ENCODE measurements at regions not wholly inside any gene's neighbourhood (a gene's known extent, or its start where the extent isn't known, plus 50 kb on each side); places are given as distances from the start of the nearest gene placed in this dataset.

GRCh38 chr17:72422505-72423285, 301.9 kb downstream of the SOX9 start:
- Histone ChIP-seq H3K36me3 (ENCODE audit: control insufficient read depth in 2 of 2, insufficient read depth in 2 of 2, low read length in 1 of 2) (no peaks in the 10 kb centered on the region), H3K9me3 (ENCODE audit: control insufficient read depth in 2 of 2, insufficient read depth in 1 of 2, low read length in 1 of 2) (peaks cover 0 to 5% of the 10 kb centered on the region in 2 donors), H3K27me3 (ENCODE audit: control insufficient read depth in 2 of 2, insufficient read depth in 1 of 2, low read length in 1 of 2) (no peaks in the 10 kb centered on the region), H3K27ac (ENCODE audit: low read depth in 1 of 2, low read length in 1 of 2) (no peak overlapping the region), H3K4me3 (ENCODE audit: low read length in 2 of 2) (no peak overlapping the region), H3K4me1 (ENCODE audit: control insufficient read depth in 2 of 2, insufficient read depth in 2 of 2, low read length in 2 of 2) (no peaks in the 10 kb centered on the region)
- WGBS, result 84% methylated on average over 21 of the region's 21 CpGs
- DNase-seq (ENCODE audit: low read depth in 6 of 9, low spot score in 9 of 9), result peak in 1 of 9 donors; percentile 7

- no peak overlapping the region for H3K27ac ChIP-seq (ENCODE audit: low read depth in 1 of 2, low read length in 1 of 2)
- WGBS, result 95% methylated on average over 5 of the region's 5 CpGs
- no peak for DNase-seq (ENCODE audit: low read depth in 6 of 9, low spot score in 9 of 9)
- no peaks in the 10 kb centered on the region for H3K27me3 ChIP-seq (ENCODE audit: control insufficient read depth in 2 of 2, insufficient read depth in 1 of 2, low read length in 1 of 2)
- no peaks in the 10 kb centered on the region for H3K4me1 ChIP-seq (ENCODE audit: control insufficient read depth in 2 of 2, insufficient read depth in 2 of 2, low read length in 2 of 2)
- H3K9me3 ChIP-seq (ENCODE audit: control insufficient read depth in 2 of 2, insufficient read depth in 1 of 2, low read length in 1 of 2), result no peaks in the 10 kb centered on the region
- no peak overlapping the region for H3K4me3 ChIP-seq (ENCODE audit: low read length in 2 of 2)
- H3K36me3 ChIP-seq (ENCODE audit: control insufficient read depth in 2 of 2, insufficient read depth in 2 of 2, low read length in 1 of 2), result no peaks in the 10 kb centered on the region
Measured at GRCh38 chr17:72423286-72423589, 302.4 kb downstream of the SOX9 start.

- Histone ChIP-seq H3K9me3 (ENCODE audit: control insufficient read depth in 2 of 2, insufficient read depth in 1 of 2, low read length in 1 of 2) (no peaks in the 10 kb centered on the region), H3K36me3 (ENCODE audit: control insufficient read depth in 2 of 2, insufficient read depth in 2 of 2, low read length in 1 of 2) (no peaks in the 10 kb centered on the region), H3K27me3 (ENCODE audit: control insufficient read depth in 2 of 2, insufficient read depth in 1 of 2, low read length in 1 of 2) (no peaks in the 10 kb centered on the region), H3K4me3 (ENCODE audit: low read length in 2 of 2) (no peak overlapping the region), H3K27ac (ENCODE audit: low read depth in 1 of 2, low read length in 1 of 2) (no peak overlapping the region), H3K4me1 (ENCODE audit: control insufficient read depth in 2 of 2, insufficient read depth in 2 of 2, low read length in 2 of 2) (no peaks in the 10 kb centered on the region)
- DNase-seq (ENCODE audit: low read depth in 6 of 9, low spot score in 9 of 9), result no peak
- WGBS, result 82% methylated on average over 14 of the region's 14 CpGs
Measured at GRCh38 chr17:72423718-72424117, 302.9 kb downstream of the SOX9 start.

GRCh38 chr17:72424505-72425117, 303.8 kb downstream of the SOX9 start:
- no peak for DNase-seq (ENCODE audit: low read depth in 6 of 9, low spot score in 9 of 9)
- Histone ChIP-seq H3K4me1 (ENCODE audit: control insufficient read depth in 2 of 2, insufficient read depth in 2 of 2, low read length in 2 of 2) (no peaks in the 10 kb centered on the region), H3K4me3 (ENCODE audit: low read length in 2 of 2) (no peak overlapping the region), H3K27ac (ENCODE audit: low read depth in 1 of 2, low read length in 1 of 2) (no peak overlapping the region), H3K9me3 (ENCODE audit: control insufficient read depth in 2 of 2, insufficient read depth in 1 of 2, low read length in 1 of 2) (no peaks in the 10 kb centered on the region), H3K27me3 (ENCODE audit: control insufficient read depth in 2 of 2, insufficient read depth in 1 of 2, low read length in 1 of 2) (no peaks in the 10 kb centered on the region), H3K36me3 (ENCODE audit: control insufficient read depth in 2 of 2, insufficient read depth in 2 of 2, low read length in 1 of 2) (no peaks in the 10 kb centered on the region)
- 93% methylated on average over 12 of the region's 12 CpGs for WGBS

- Histone ChIP-seq H3K4me3 (ENCODE audit: low read length in 2 of 2) (no peak overlapping the region), H3K27ac (ENCODE audit: low read depth in 1 of 2, low read length in 1 of 2) (no peak overlapping the region), H3K9me3 (ENCODE audit: control insufficient read depth in 2 of 2, insufficient read depth in 1 of 2, low read length in 1 of 2) (no peaks in the 10 kb centered on the region), H3K36me3 (ENCODE audit: control insufficient read depth in 2 of 2, insufficient read depth in 2 of 2, low read length in 1 of 2) (no peaks in the 10 kb centered on the region), H3K27me3 (ENCODE audit: control insufficient read depth in 2 of 2, insufficient read depth in 1 of 2, low read length in 1 of 2) (no peaks in the 10 kb centered on the region), H3K4me1 (ENCODE audit: control insufficient read depth in 2 of 2, insufficient read depth in 2 of 2, low read length in 2 of 2) (no peaks in the 10 kb centered on the region)
- WGBS, result 94% methylated on average over 7 of the region's 7 CpGs
- no peak for DNase-seq (ENCODE audit: low read depth in 6 of 9, low spot score in 9 of 9)
Measured at GRCh38 chr17:72425133-72425793, 304.4 kb downstream of the SOX9 start.

- DNase-seq (ENCODE audit: low read depth in 6 of 9, low spot score in 9 of 9), result no peak
- no peaks in the 10 kb centered on the region for H3K36me3 ChIP-seq (ENCODE audit: control insufficient read depth in 2 of 2, insufficient read depth in 2 of 2, low read length in 1 of 2)
- H3K4me1 ChIP-seq (ENCODE audit: control insufficient read depth in 2 of 2, insufficient read depth in 2 of 2, low read length in 2 of 2), result no peaks in the 10 kb centered on the region
- H3K27me3 ChIP-seq (ENCODE audit: control insufficient read depth in 2 of 2, insufficient read depth in 1 of 2, low read length in 1 of 2), result no peaks in the 10 kb centered on the region
- 85% methylated on average over 5 of the region's 5 CpGs for WGBS
- H3K9me3 ChIP-seq (ENCODE audit: control insufficient read depth in 2 of 2, insufficient read depth in 1 of 2, low read length in 1 of 2), result no peaks in the 10 kb centered on the region
- H3K4me3 ChIP-seq (ENCODE audit: low read length in 2 of 2), result no peak overlapping the region
- H3K27ac ChIP-seq (ENCODE audit: low read depth in 1 of 2, low read length in 1 of 2), result no peak overlapping the region
Measured at GRCh38 chr17:72425794-72426168, 305.0 kb downstream of the SOX9 start.

- Histone ChIP-seq H3K27me3 (ENCODE audit: control insufficient read depth in 2 of 2, insufficient read depth in 1 of 2, low read length in 1 of 2) (no peaks in the 10 kb centered on the region), H3K36me3 (ENCODE audit: control insufficient read depth in 2 of 2, insufficient read depth in 2 of 2, low read length in 1 of 2) (no peaks in the 10 kb centered on the region), H3K4me1 (ENCODE audit: control insufficient read depth in 2 of 2, insufficient read depth in 2 of 2, low read length in 2 of 2) (no peaks in the 10 kb centered on the region), H3K9me3 (ENCODE audit: control insufficient read depth in 2 of 2, insufficient read depth in 1 of 2, low read length in 1 of 2) (no peaks in the 10 kb centered on the region), H3K27ac (ENCODE audit: low read depth in 1 of 2, low read length in 1 of 2) (no peak overlapping the region), H3K4me3 (ENCODE audit: low read length in 2 of 2) (no peak overlapping the region)
- 81% methylated on average over 4 of the region's 4 CpGs for WGBS
- DNase-seq (ENCODE audit: low read depth in 6 of 9, low spot score in 9 of 9), result no peak
Measured at GRCh38 chr17:72426321-72426720, 305.5 kb downstream of the SOX9 start.

GRCh38 chr17:72426948-72427760, 306.3 kb downstream of the SOX9 start:
- Histone ChIP-seq H3K4me1 (ENCODE audit: control insufficient read depth in 2 of 2, insufficient read depth in 2 of 2, low read length in 2 of 2) (no peaks in the 10 kb centered on the region), H3K4me3 (ENCODE audit: low read length in 2 of 2) (no peak overlapping the region), H3K36me3 (ENCODE audit: control insufficient read depth in 2 of 2, insufficient read depth in 2 of 2, low read length in 1 of 2) (no peaks in the 10 kb centered on the region), H3K27ac (ENCODE audit: low read depth in 1 of 2, low read length in 1 of 2) (no peak overlapping the region), H3K27me3 (ENCODE audit: control insufficient read depth in 2 of 2, insufficient read depth in 1 of 2, low read length in 1 of 2) (no peaks in the 10 kb centered on the region), H3K9me3 (ENCODE audit: control insufficient read depth in 2 of 2, insufficient read depth in 1 of 2, low read length in 1 of 2) (no peaks in the 10 kb centered on the region)
- 84% methylated on average over 7 of the region's 7 CpGs for WGBS
- no peak for DNase-seq (ENCODE audit: low read depth in 6 of 9, low spot score in 9 of 9)

GRCh38 chr17:72427761-72428109, 306.9 kb downstream of the SOX9 start:
- no peaks in the 10 kb centered on the region for H3K9me3 ChIP-seq (ENCODE audit: control insufficient read depth in 2 of 2, insufficient read depth in 1 of 2, low read length in 1 of 2)

More at GRCh38 chr17:72427761-72428109, 306.9 kb downstream of the SOX9 start:
- 90% methylated on average over 5 of the region's 5 CpGs for WGBS
- Histone ChIP-seq H3K27ac (ENCODE audit: low read depth in 1 of 2, low read length in 1 of 2) (no peak overlapping the region), H3K4me3 (ENCODE audit: low read length in 2 of 2) (no peak overlapping the region), H3K36me3 (ENCODE audit: control insufficient read depth in 2 of 2, insufficient read depth in 2 of 2, low read length in 1 of 2) (no peaks in the 10 kb centered on the region), H3K27me3 (ENCODE audit: control insufficient read depth in 2 of 2, insufficient read depth in 1 of 2, low read length in 1 of 2) (no peaks in the 10 kb centered on the region), H3K4me1 (ENCODE audit: control insufficient read depth in 2 of 2, insufficient read depth in 2 of 2, low read length in 2 of 2) (no peaks in the 10 kb centered on the region)
- DNase-seq (ENCODE audit: low read depth in 6 of 9, low spot score in 9 of 9), result no peak

Data from thymus (tissue), 11 donors.